Liver (tissue), 8 donors: ENCODE measurements at regions not wholly inside any gene's neighbourhood (a gene's known extent, or its start where the extent isn't known, plus 50 kb on each side); places are given as distances from the start of the nearest gene placed in this dataset.

Experiments
- DNase-seq: peaks from one replicate; pipeline ENCODE4 v3.0.0-alpha.2; 2017; ENCODE audit warnings: low spot score
- H3K27ac ChIP-seq, 2 donors: one replicate each; pipeline ENCODE4 v1.7.0; 2013; ENCODE audit warnings: inconsistent platforms in 2 of 2, low read length in 2 of 2, control low read depth in 1 of 2, low read depth in 1 of 2, mild to moderate bottlenecking in 1 of 2
- H3K27me3 ChIP-seq, 4 donors: one replicate each; pipeline versions ENCODE4 v1.6.1 to v1.7.0; 2013; ENCODE audit warnings: low read length in 3 of 4, inconsistent platforms in 1 of 4, mild to moderate bottlenecking in 1 of 4, moderate library complexity in 1 of 4; ENCODE audit not compliant: control insufficient read depth in 4 of 4, insufficient read depth in 4 of 4
- H3K36me3 ChIP-seq, 4 donors: one replicate each; pipeline versions ENCODE4 v1.6.1 to v1.7.0; 2013; ENCODE audit warnings: low read length in 3 of 4, mild to moderate bottlenecking in 3 of 4, low read depth in 1 of 4, moderate library complexity in 1 of 4; ENCODE audit not compliant: control insufficient read depth in 4 of 4, insufficient read depth in 3 of 4
- H3K4me1 ChIP-seq, 4 donors: one replicate each; pipeline versions ENCODE4 v1.6.1 to v1.7.0; 2013; ENCODE audit warnings: low read length in 3 of 4, mild to moderate bottlenecking in 3 of 4, moderate library complexity in 1 of 4; ENCODE audit not compliant: control insufficient read depth in 4 of 4, insufficient read depth in 4 of 4
- H3K4me3 ChIP-seq, 3 donors: one replicate each; pipeline versions ENCODE4 v1.6.1 to v1.7.0; 2013; ENCODE audit warnings: low read length in 3 of 3, control low read depth in 1 of 3, low read depth in 1 of 3, mild to moderate bottlenecking in 1 of 3
- H3K9ac ChIP-seq, 2 donors: one replicate each; pipeline ENCODE4 v1.7.0; 2013; ENCODE audit warnings: low read length in 2 of 2, mild to moderate bottlenecking in 2 of 2, moderate library complexity in 2 of 2, control low read depth in 1 of 2, low read depth in 1 of 2
- H3K9me3 ChIP-seq, 4 donors: one replicate each; pipeline versions ENCODE4 v1.6.1 to v1.7.0; 2013; ENCODE audit warnings: low read length in 3 of 4; ENCODE audit not compliant: control insufficient read depth in 4 of 4
- EGR1 ChIP-seq, 2 donors: IDR thresholded peaks; 2 replicates each; pipeline ENCODE4 v1.6.1; 2016 to 2018; ENCODE audit warnings: antibody characterized with exemption in 2 of 2, low read depth in 2 of 2
- FOXA1 ChIP-seq: IDR thresholded peaks from 2 replicates; pipeline ENCODE4 v1.6.1; 2016; ENCODE audit warnings: antibody characterized with exemption
- GABPA ChIP-seq, 2 donors: IDR thresholded peaks in 1 of 2; conservative IDR thresholded peaks in 1 of 2; 2 replicates each; pipeline ENCODE4 v1.6.1; 2016; ENCODE audit warnings: antibody characterized with exemption in 2 of 2, mild to moderate bottlenecking in 1 of 2, moderate library complexity in 1 of 2
- HNF4A ChIP-seq, 2 donors: conservative IDR thresholded peaks; 2 replicates each; pipeline ENCODE4 v1.6.1; 2016; ENCODE audit warnings: antibody characterized with exemption in 2 of 2, mild to moderate bottlenecking in 2 of 2
- JUND ChIP-seq, 2 donors: IDR thresholded peaks; 2 replicates each; pipeline ENCODE4 v1.6.1; 2016; ENCODE audit warnings: antibody characterized with exemption in 2 of 2
- NR2F2 ChIP-seq: IDR thresholded peaks from 2 replicates; pipeline ENCODE4 v1.6.1; 2016; ENCODE audit warnings: antibody characterized with exemption
- RAD21 ChIP-seq, 2 donors: IDR thresholded peaks; 2 replicates each; pipeline ENCODE4 v1.6.1; 2016; ENCODE audit warnings: antibody characterized with exemption in 2 of 2, mild to moderate bottlenecking in 2 of 2
- RXRA ChIP-seq, 2 donors: IDR thresholded peaks; 2 replicates each; pipeline ENCODE4 v1.6.1; 2017 to 2018; ENCODE audit warnings: antibody characterized with exemption in 2 of 2, mild to moderate bottlenecking in 1 of 2
- SP1 ChIP-seq: IDR thresholded peaks from 2 replicates; pipeline ENCODE4 v1.6.1; 2018; ENCODE audit warnings: antibody characterized with exemption, mild to moderate bottlenecking
- TAF1 ChIP-seq: conservative IDR thresholded peaks from 2 replicates; pipeline ENCODE4 v1.6.1; 2016; ENCODE audit warnings: antibody characterized with exemption, mild to moderate bottlenecking
- YY1 ChIP-seq: IDR thresholded peaks from 2 replicates; pipeline ENCODE4 v1.6.1; 2016; ENCODE audit warnings: antibody characterized with exemption, mild to moderate bottlenecking
- WGBS: extraction: QIAGEN DNeasy Blood & Tissue Kit; methylation state at CpG from one replicate; pipeline ENCODE4 v1.1.7; 2013; 5-methylcytosine and 5-hydroxymethylcytosine counted together
- TF ChIP-seq, protein P1 (sequence below): fragments of 150-350 bp; IDR thresholded peaks from 2 replicates; pipeline ENCODE4 v1.5.1; 2017; ENCODE audit warnings: improper control_type of control experiment, low read depth, low read length; ENCODE audit not compliant: missing input control
- TF ChIP-seq, protein P2 (sequence below): IDR thresholded peaks from 2 replicates; pipeline ENCODE4 v1.6.1; 2016; ENCODE audit warnings: antibody characterized with exemption, mild to moderate bottlenecking
- TF ChIP-seq, protein P3 (sequence below): IDR thresholded peaks from 2 replicates; pipeline ENCODE4 v1.6.1; 2016; ENCODE audit warnings: antibody characterized with exemption
- TF ChIP-seq, protein P4 (sequence below): IDR thresholded peaks from 2 replicates; pipeline ENCODE4 v1.6.1; 2016; ENCODE audit warnings: antibody characterized with exemption
- TF ChIP-seq, protein P5 (sequence below): IDR thresholded peaks from 2 replicates; pipeline ENCODE4 v1.6.1; 2016; ENCODE audit warnings: antibody characterized with exemption
- donor health status: healthy.
- donor health status: healthy.
- donor health status: healthy.
- donor health status: healthy.
- donor health status: healthy.

DNA sequence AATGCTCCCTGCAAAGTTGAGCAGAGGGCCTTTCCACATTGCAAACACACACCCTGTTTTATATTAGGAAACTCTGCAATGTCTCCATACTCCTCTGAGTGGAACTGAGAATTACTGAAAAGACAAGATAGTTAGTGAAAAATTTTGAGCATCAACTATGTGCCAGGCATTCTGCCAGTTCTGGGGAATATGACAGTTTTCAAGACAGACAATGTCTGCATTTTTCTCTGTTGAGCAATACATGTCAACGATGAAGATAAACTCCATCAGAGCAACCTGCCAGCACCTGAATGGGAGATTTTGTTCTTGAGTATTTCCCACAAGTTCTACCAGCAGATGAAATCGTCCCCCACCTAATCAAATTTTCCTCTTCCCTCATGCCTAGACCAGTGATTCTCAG lies 203.4 kb upstream of the BMPER start (continued):
- TF ChIP-seq, protein P1, sequence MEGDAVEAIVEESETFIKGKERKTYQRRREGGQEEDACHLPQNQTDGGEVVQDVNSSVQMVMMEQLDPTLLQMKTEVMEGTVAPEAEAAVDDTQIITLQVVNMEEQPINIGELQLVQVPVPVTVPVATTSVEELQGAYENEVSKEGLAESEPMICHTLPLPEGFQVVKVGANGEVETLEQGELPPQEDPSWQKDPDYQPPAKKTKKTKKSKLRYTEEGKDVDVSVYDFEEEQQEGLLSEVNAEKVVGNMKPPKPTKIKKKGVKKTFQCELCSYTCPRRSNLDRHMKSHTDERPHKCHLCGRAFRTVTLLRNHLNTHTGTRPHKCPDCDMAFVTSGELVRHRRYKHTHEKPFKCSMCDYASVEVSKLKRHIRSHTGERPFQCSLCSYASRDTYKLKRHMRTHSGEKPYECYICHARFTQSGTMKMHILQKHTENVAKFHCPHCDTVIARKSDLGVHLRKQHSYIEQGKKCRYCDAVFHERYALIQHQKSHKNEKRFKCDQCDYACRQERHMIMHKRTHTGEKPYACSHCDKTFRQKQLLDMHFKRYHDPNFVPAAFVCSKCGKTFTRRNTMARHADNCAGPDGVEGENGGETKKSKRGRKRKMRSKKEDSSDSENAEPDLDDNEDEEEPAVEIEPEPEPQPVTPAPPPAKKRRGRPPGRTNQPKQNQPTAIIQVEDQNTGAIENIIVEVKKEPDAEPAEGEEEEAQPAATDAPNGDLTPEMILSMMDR, result no peak
- TF ChIP-seq, protein P2, sequence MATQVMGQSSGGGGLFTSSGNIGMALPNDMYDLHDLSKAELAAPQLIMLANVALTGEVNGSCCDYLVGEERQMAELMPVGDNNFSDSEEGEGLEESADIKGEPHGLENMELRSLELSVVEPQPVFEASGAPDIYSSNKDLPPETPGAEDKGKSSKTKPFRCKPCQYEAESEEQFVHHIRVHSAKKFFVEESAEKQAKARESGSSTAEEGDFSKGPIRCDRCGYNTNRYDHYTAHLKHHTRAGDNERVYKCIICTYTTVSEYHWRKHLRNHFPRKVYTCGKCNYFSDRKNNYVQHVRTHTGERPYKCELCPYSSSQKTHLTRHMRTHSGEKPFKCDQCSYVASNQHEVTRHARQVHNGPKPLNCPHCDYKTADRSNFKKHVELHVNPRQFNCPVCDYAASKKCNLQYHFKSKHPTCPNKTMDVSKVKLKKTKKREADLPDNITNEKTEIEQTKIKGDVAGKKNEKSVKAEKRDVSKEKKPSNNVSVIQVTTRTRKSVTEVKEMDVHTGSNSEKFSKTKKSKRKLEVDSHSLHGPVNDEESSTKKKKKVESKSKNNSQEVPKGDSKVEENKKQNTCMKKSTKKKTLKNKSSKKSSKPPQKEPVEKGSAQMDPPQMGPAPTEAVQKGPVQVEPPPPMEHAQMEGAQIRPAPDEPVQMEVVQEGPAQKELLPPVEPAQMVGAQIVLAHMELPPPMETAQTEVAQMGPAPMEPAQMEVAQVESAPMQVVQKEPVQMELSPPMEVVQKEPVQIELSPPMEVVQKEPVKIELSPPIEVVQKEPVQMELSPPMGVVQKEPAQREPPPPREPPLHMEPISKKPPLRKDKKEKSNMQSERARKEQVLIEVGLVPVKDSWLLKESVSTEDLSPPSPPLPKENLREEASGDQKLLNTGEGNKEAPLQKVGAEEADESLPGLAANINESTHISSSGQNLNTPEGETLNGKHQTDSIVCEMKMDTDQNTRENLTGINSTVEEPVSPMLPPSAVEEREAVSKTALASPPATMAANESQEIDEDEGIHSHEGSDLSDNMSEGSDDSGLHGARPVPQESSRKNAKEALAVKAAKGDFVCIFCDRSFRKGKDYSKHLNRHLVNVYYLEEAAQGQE, result no peak

DNA sequence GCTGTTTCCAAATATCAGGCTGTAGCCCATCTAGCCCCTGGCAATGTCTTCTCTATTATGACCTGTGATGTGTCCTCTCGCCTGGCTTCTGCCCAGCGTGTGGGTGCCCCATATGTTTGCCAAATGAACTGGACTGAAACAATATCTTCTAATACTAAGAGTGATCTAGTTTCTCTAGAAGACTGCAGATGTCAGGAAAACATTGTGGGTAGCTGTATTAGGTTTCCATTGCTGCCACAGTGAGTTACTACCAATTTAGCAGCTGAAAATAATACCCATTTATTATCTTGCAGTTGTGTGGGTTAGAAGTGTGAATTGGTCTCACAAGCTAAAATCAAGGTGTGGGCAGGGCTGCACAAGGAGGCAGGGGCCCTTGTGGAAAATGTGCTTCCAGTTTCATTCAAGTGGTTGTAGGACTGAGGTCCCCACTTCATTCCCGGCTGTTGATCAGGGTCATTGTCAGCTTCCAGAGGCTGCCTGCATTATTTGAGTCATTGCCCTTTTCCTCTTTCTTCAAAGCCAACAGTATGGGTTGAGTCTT lies 202.8 kb upstream of the BMPER start:
- Histone ChIP-seq H3K9ac (no peak overlapping the region), H3K27me3 (no peaks in the 10 kb centered on the region), H3K4me3 (no peak overlapping the region), H3K4me1 (no peaks in the 10 kb centered on the region), H3K36me3 (no peaks in the 10 kb centered on the region), H3K27ac (no peak overlapping the region), H3K9me3 (peaks cover 7 to 15% (median 11%) of the 10 kb centered on the region in 4 donors)
- TF ChIP-seq JUND (IDR thresholded peaks at IDR 0.05) (no peak), GABPA (IDR thresholded peaks at IDR 0.05 in 1 of 2, conservative IDR thresholded peaks at IDR 0.05 in 1 of 2) (no peak), YY1 (no peak), SP1 (no peak)
- DNase-seq, result no peak
- 94% methylated on average over 3 of the region's 3 CpGs for WGBS

DNA sequence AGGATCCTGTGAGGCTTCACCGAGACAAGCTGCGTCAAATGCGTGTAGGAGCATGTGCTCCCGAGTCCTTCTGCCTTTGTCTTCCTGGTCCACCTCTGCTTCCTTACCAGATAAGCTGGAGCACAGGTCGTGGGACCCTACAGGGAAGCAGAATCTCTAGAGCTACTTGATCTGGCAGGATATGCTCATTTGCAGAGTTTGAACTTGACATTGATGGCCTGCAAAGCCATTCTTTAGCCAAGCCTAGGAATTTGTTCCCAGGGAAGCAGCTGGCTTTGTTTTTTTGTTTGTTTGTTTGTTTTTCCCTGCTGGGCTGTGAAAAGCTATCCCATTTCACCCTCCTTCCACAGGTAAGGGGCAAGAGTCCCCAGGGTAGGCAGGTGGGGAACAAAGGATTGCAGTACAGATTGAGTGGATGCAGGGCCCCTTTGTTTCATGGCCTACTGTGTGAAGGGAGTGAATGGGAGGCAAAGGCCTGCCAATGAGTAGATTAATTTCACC lies 200.0 kb upstream of the BMPER start:
- H3K9ac ChIP-seq, result no peak overlapping the region
- H3K36me3 ChIP-seq, result no peaks in the 10 kb centered on the region
- no peak overlapping the region for H3K27ac ChIP-seq
- H3K9me3 ChIP-seq, result peaks cover 7 to 13% (median 10%) of the 10 kb centered on the region in 4 donors
- no peaks in the 10 kb centered on the region for H3K4me1 ChIP-seq
- no peaks in the 10 kb centered on the region for H3K27me3 ChIP-seq
- H3K4me3 ChIP-seq, result no peak overlapping the region
- no peak for DNase-seq
- WGBS, result 74% methylated on average over 5 of the region's 5 CpGs
- no peak for TF ChIP-seq EGR1 (IDR thresholded peaks at IDR 0.05; ENCODE audit: low read depth in 2 of 2)
- TF ChIP-seq, protein P1, result no peak
- no peak for TF ChIP-seq HNF4A (conservative IDR thresholded peaks at IDR 0.05)
- TF ChIP-seq, protein P2, result no peak
- TF ChIP-seq NR2F2, result no peak
- TF ChIP-seq RXRA (IDR thresholded peaks at IDR 0.05), result no peak
- TF ChIP-seq RAD21 (IDR thresholded peaks at IDR 0.05), result no peak
- TF ChIP-seq, protein P3, sequence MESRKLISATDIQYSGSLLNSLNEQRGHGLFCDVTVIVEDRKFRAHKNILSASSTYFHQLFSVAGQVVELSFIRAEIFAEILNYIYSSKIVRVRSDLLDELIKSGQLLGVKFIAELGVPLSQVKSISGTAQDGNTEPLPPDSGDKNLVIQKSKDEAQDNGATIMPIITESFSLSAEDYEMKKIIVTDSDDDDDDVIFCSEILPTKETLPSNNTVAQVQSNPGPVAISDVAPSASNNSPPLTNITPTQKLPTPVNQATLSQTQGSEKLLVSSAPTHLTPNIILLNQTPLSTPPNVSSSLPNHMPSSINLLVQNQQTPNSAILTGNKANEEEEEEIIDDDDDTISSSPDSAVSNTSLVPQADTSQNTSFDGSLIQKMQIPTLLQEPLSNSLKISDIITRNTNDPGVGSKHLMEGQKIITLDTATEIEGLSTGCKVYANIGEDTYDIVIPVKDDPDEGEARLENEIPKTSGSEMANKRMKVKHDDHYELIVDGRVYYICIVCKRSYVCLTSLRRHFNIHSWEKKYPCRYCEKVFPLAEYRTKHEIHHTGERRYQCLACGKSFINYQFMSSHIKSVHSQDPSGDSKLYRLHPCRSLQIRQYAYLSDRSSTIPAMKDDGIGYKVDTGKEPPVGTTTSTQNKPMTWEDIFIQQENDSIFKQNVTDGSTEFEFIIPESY, result no peak
- TF ChIP-seq, protein P4, sequence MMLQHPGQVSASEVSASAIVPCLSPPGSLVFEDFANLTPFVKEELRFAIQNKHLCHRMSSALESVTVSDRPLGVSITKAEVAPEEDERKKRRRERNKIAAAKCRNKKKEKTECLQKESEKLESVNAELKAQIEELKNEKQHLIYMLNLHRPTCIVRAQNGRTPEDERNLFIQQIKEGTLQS, result no peak
- TF ChIP-seq, protein P5, sequence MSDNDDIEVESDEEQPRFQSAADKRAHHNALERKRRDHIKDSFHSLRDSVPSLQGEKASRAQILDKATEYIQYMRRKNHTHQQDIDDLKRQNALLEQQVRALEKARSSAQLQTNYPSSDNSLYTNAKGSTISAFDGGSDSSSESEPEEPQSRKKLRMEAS, result no peak
- TF ChIP-seq FOXA1, result no peak
- no peak for TF ChIP-seq JUND (IDR thresholded peaks at IDR 0.05)
- TF ChIP-seq TAF1, result no peak
